ENCODE measurements at regions not wholly inside any gene's neighbourhood (a gene's known extent, or its start where the extent isn't known, plus 50 kb on each side); places are given as distances from the start of the nearest gene placed in this dataset.

GRCh38 chr9:30744871-30745270, 1639.6 kb upstream of the ACO1 start:
- H3K4me1 ChIP-seq (ENCODE audit: control insufficient read depth in 1 of 2, insufficient read depth in 2 of 2, low read length in 2 of 2) = no peaks in the 10 kb centered on the region
- TF ChIP-seq ZFX (IDR thresholded peaks at IDR 0.05) (no peak), JUND (IDR thresholded peaks at IDR 0.05) (no peak), ZBTB33 (IDR thresholded peaks at IDR 0.05; ENCODE audit: extremely low read depth, insufficient replicate concordance, low read length) (no peak)
- POLR2A ChIA-PET = no interaction called here
- H3K27me3 ChIP-seq (ENCODE audit: insufficient read depth, low read length) = no peaks in the 10 kb centered on the region
- RAD21 ChIA-PET (ENCODE audit: low non-redundant PET in 1 of 2, low total read pairs in 2 of 2, uncharacterized antibody in 2 of 2, unreplicated experiment in 2 of 2) = no interaction called here
- no peak overlapping the region for H3K4me2 ChIP-seq (ENCODE audit: low read length)
- no peak overlapping the region for H3K4me3 ChIP-seq (replicated peaks in 1 of 2; ENCODE audit: low read depth in 1 of 2, low read length in 2 of 2)
- no peaks in the 10 kb centered on the region for H3K79me2 ChIP-seq (ENCODE audit: insufficient read depth, low read length)
- intact Hi-C loops (cut with micrococcal nuclease) = no loop called here
- H3K36me3 ChIP-seq (ENCODE audit: control insufficient read depth in 1 of 2, insufficient read depth in 2 of 2, low read length in 2 of 2) = no peaks in the 10 kb centered on the region
- H3K9me3 ChIP-seq (ENCODE audit: control insufficient read depth in 1 of 2, insufficient read depth in 1 of 2, low read depth in 1 of 2, low read length in 2 of 2) = peaks cover 0 to 3% of the 10 kb centered on the region in 2 experiments; a peak in 1 of 4 replicates
- no peak for ATAC-seq
- no peaks in the 10 kb centered on the region for H4K20me1 ChIP-seq (ENCODE audit: insufficient read depth)
- H3K9me2 ChIP-seq (ENCODE audit: insufficient read depth) = no peaks in the 10 kb centered on the region
- H3K27ac ChIP-seq (ENCODE audit: low read depth, low read length) = no peak overlapping the region
- H2AFZ ChIP-seq (ENCODE audit: low read depth, low read length, poor library complexity, severe bottlenecking) = no peak overlapping the region
- no peak for DNase-seq (ENCODE audit: low read depth, low spot score)
- no TSS peak for BruUV-seq (replicated peaks)
- CTCF ChIA-PET = no interaction called here
- no peak overlapping the region for H3K9ac ChIP-seq (ENCODE audit: low read length)

DNA sequence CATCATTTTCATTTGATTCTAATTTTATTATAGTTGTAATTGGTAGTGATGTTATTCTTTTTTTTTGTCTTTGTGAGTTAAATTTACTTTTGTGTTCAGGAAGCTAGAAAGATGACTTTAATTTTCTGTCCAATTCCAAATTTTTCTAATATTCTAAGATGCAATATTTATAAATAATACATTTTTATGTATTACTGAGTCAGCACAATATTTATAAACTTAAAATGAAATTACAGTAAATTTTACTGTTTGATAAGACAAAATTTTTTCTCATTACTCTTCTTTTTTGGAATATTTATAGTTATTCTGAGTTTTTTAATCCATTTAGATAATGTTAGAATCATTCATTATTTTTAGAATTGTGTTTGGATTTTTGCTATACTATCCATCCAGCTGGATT, 1637.9 kb upstream of the ACO1 start:
- H4K20me1 ChIP-seq (ENCODE audit: insufficient read depth) = no peaks in the 10 kb centered on the region
- H3K9ac ChIP-seq (ENCODE audit: low read length) = no peak overlapping the region
- no peak overlapping the region for H3K27ac ChIP-seq (ENCODE audit: low read depth, low read length)
- no peaks in the 10 kb centered on the region for H3K4me1 ChIP-seq (ENCODE audit: control insufficient read depth in 1 of 2, insufficient read depth in 2 of 2, low read length in 2 of 2)
- ChIA-PET CTCF (no interaction called here), POLR2A (no interaction called here), RAD21 (ENCODE audit: low non-redundant PET in 1 of 2, low total read pairs in 2 of 2, uncharacterized antibody in 2 of 2, unreplicated experiment in 2 of 2) (no interaction called here)
- ATAC-seq = no peak
- H3K9me3 ChIP-seq (ENCODE audit: control insufficient read depth in 1 of 2, insufficient read depth in 1 of 2, low read depth in 1 of 2, low read length in 2 of 2) = peaks cover 0 to 3% of the 10 kb centered on the region in 2 experiments; a peak in 2 of 4 replicates
- no peak overlapping the region for H2AFZ ChIP-seq (ENCODE audit: low read depth, low read length, poor library complexity, severe bottlenecking)
- H3K36me3 ChIP-seq (ENCODE audit: control insufficient read depth in 1 of 2, insufficient read depth in 2 of 2, low read length in 2 of 2) = no peaks in the 10 kb centered on the region
- H3K27me3 ChIP-seq (ENCODE audit: insufficient read depth, low read length) = no peaks in the 10 kb centered on the region
- H3K4me3 ChIP-seq (replicated peaks in 1 of 2; ENCODE audit: low read depth in 1 of 2, low read length in 2 of 2) = no peak overlapping the region
- no peaks in the 10 kb centered on the region for H3K9me2 ChIP-seq (ENCODE audit: insufficient read depth)
- no peaks in the 10 kb centered on the region for H3K79me2 ChIP-seq (ENCODE audit: insufficient read depth, low read length)
- no peak overlapping the region for H3K4me2 ChIP-seq (ENCODE audit: low read length)
- DNase-seq (ENCODE audit: low read depth, low spot score) = no peak
- TF ChIP-seq EGR1 (IDR thresholded peaks at IDR 0.05; ENCODE audit: low read depth) = no peak
- no peak for TF ChIP-seq CBX3 (IDR thresholded peaks at IDR 0.05; ENCODE audit: low read depth)
- intact Hi-C loops (cut with micrococcal nuclease) = no loop called here
- BruUV-seq (replicated peaks) = no TSS peak
